ENCODE measurements at regions not wholly inside any gene's neighbourhood (a gene's known extent, or its start where the extent isn't known, plus 50 kb on each side); places are given as distances from the start of the nearest gene placed in this dataset.

DNA sequence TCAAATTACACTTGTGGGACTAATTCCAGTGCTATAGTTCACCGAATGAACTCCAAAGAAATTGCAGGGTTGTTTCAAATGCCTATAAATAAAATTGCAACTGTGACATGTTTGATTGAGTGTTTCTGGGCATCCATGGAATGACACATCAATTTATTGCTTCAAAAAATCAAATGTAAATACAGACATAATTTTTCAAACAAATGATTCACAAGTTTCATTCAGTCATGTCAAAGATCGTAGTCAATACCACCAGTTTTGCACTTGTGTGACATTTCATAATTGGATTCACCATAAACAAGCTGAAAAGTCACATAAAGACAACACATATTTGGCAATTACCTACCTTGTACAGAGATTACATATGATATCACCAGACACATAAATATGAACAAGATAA lies 350.8 kb downstream of the CDH2 start:
- H3K27me3 ChIP-seq (ENCODE audit: control insufficient read depth, insufficient read depth, low read length) = no peaks in the 10 kb centered on the region
- DNase-seq (ENCODE audit: low read depth) = no peak
- TF ChIP-seq, protein P1, sequence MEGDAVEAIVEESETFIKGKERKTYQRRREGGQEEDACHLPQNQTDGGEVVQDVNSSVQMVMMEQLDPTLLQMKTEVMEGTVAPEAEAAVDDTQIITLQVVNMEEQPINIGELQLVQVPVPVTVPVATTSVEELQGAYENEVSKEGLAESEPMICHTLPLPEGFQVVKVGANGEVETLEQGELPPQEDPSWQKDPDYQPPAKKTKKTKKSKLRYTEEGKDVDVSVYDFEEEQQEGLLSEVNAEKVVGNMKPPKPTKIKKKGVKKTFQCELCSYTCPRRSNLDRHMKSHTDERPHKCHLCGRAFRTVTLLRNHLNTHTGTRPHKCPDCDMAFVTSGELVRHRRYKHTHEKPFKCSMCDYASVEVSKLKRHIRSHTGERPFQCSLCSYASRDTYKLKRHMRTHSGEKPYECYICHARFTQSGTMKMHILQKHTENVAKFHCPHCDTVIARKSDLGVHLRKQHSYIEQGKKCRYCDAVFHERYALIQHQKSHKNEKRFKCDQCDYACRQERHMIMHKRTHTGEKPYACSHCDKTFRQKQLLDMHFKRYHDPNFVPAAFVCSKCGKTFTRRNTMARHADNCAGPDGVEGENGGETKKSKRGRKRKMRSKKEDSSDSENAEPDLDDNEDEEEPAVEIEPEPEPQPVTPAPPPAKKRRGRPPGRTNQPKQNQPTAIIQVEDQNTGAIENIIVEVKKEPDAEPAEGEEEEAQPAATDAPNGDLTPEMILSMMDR (IDR thresholded peaks at IDR 0.05; ENCODE audit: insufficient read depth, low read length, severe bottlenecking) = no peak
- H3K36me3 ChIP-seq (ENCODE audit: control insufficient read depth, insufficient read depth, low read length) = no peaks in the 10 kb centered on the region
- FAIRE-seq = no peak
- no peak overlapping the region for H3K4me3 ChIP-seq (ENCODE audit: low read depth, low read length)

GRCh38 chr18:27825689-27826088 lies 351.2 kb downstream of the CDH2 start:
- TF ChIP-seq, protein P1 (IDR thresholded peaks at IDR 0.05; ENCODE audit: insufficient read depth, low read length, severe bottlenecking) = no peak
- FAIRE-seq = no peak
- H3K27me3 ChIP-seq (ENCODE audit: control insufficient read depth, insufficient read depth, low read length) = no peaks in the 10 kb centered on the region

GRCh38 chr18:27824841-27825681 lies 351.9 kb downstream of the CDH2 start:
- Histone ChIP-seq H3K4me3 (ENCODE audit: low read depth, low read length) (no peak overlapping the region), H3K27me3 (ENCODE audit: control insufficient read depth, insufficient read depth, low read length) (no peaks in the 10 kb centered on the region), H3K36me3 (ENCODE audit: control insufficient read depth, insufficient read depth, low read length) (no peaks in the 10 kb centered on the region)
- FAIRE-seq (no peak), DNase-seq (ENCODE audit: low read depth) (no peak)
- TF ChIP-seq, protein P1 (IDR thresholded peaks at IDR 0.05; ENCODE audit: insufficient read depth, low read length, severe bottlenecking) = no peak

More at GRCh38 chr18:27825689-27826088, 351.2 kb downstream of the CDH2 start:
- DNase-seq (ENCODE audit: low read depth) = no peak
- H3K4me3 ChIP-seq (ENCODE audit: low read depth, low read length) = no peak overlapping the region
- no peaks in the 10 kb centered on the region for H3K36me3 ChIP-seq (ENCODE audit: control insufficient read depth, insufficient read depth, low read length)

DNA sequence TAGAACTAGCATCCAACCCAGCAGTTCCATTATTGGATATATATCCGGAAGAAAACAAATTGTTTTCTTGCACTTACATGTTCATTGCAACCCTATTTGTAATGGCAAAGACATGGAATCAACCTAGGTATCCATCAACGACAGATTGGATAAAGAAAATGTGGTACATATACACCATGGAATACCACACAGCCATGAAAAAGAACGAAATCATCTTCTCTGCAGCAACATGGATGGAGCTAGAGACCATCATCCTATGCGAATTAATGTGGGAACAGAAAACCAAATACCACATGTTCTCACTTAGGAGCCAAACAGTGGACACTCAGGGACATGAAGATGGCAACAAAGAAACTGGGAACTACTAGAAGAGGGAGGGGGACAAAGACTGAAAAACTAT lies 352.7 kb downstream of the CDH2 start:
- TF ChIP-seq, protein P1 (IDR thresholded peaks at IDR 0.05; ENCODE audit: insufficient read depth, low read length, severe bottlenecking) = no peak
- Histone ChIP-seq H3K4me3 (ENCODE audit: low read depth, low read length) (no peak overlapping the region), H3K27me3 (ENCODE audit: control insufficient read depth, insufficient read depth, low read length) (no peaks in the 10 kb centered on the region), H3K36me3 (ENCODE audit: control insufficient read depth, insufficient read depth, low read length) (no peaks in the 10 kb centered on the region)
- FAIRE-seq (no peak), DNase-seq (ENCODE audit: low read depth) (no peak)

DNA sequence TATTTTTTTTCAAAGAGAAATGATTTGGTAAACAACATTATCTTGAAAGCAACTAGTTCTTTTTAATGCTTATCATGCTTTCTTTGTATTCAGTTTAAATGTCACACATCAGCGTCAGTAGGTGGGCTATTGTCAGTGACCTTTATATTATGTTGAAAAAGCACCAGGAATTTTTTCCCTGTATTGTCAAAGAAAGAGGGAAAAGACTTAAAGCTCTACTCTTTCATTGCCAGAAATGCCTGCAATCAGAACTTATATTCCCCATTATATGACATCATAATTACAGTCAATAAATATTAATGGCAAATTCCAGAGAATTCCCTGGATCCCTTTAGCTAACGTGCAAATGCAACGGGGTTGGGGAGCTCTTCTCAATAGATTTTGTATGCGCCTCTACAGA lies 353.9 kb downstream of the CDH2 start:
- TF ChIP-seq, protein P1 (IDR thresholded peaks at IDR 0.05; ENCODE audit: insufficient read depth, low read length, severe bottlenecking) = no peak
- FAIRE-seq (no peak), DNase-seq (ENCODE audit: low read depth) (no peak)

DNA sequence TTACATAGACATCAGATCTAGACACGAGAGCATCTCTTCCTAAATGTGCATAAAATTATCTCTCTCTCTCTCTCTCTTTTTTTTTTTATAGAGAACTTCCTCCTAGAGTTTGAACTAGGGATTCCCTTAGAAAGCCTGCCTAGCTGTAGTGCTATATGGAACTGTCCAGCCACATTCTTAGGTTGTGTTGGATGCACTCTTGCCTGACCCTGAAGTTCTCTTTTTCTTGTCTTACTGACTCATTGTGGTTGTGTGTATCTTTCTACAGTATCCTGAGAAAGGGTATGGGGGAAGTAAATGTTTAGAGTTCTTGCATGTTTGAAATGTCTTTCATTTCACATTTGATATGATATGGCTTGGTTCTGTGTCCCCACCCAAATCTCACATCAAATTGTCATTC lies 368.2 kb downstream of the CDH2 start:
- DNase-seq (ENCODE audit: low read depth) (no peak), FAIRE-seq (no peak)
- no peaks in the 10 kb centered on the region for H3K36me3 ChIP-seq (ENCODE audit: control insufficient read depth, insufficient read depth, low read length)
- no peak overlapping the region for H3K4me3 ChIP-seq (ENCODE audit: low read depth, low read length)
- H3K27me3 ChIP-seq (ENCODE audit: control insufficient read depth, insufficient read depth, low read length) = no peaks in the 10 kb centered on the region
- TF ChIP-seq, protein P1 (IDR thresholded peaks at IDR 0.05; ENCODE audit: insufficient read depth, low read length, severe bottlenecking) = no peak

More for the DNA sequence above, 353.9 kb downstream of the CDH2 start:
- Histone ChIP-seq H3K4me3 (ENCODE audit: low read depth, low read length) (no peak overlapping the region), H3K36me3 (ENCODE audit: control insufficient read depth, insufficient read depth, low read length) (no peaks in the 10 kb centered on the region), H3K27me3 (ENCODE audit: control insufficient read depth, insufficient read depth, low read length) (no peaks in the 10 kb centered on the region)

Data from bronchial epithelial cell (primary cell).